T-cell (primary cell): ENCODE measurements at regions not wholly inside any gene's neighbourhood (a gene's known extent, or its start where the extent isn't known, plus 50 kb on each side); places are given as distances from the start of the nearest gene placed in this dataset.

Source experiments
- ATAC-seq, 4 experiments: fragments of 200-7000 bp in 3 of 4; fragments of 150-1000 bp in 1 of 4; cut with Tn5 transposase; replicated peaks in 1 of 4; 1 replicate in 3 of 4; 2 replicates in 1 of 4; pipeline ENCODE4 v1.10.0; 2021; ENCODE audit warnings: moderate library complexity in 3 of 4, mild to moderate bottlenecking in 2 of 4, moderate number of reproducible peaks in 1 of 4
- CTCF ChIA-PET, 2 donors: fragments of 300-600 bp; sonication (Branson Sonifier 250); formaldehyde crosslinking; loops; one replicate each; lab custom pipeline; 2022; ENCODE audit warnings: antibody characterized with exemption in 2 of 2; lab: Charles Lee
- POLR2A ChIA-PET, 2 donors: fragments of 300-600 bp; sonication (Branson Sonifier 250); formaldehyde crosslinking; loops; one replicate each; lab custom pipeline; 2022; ENCODE audit warnings: antibody characterized with exemption in 2 of 2; lab: Charles Lee
- DNase-seq, 35 experiments: peaks; one replicate each; pipeline versions ENCODE4 v3.0.0 to v3.0.0-alpha.2; 2013 to 2023
- H3K27ac ChIP-seq: one replicate; pipeline ENCODE4 v1.5.1; 2013; ENCODE audit warnings: low read length
- H3K27me3 ChIP-seq, 2 experiments: replicated peaks in 1 of 2; 1 replicate in 1 of 2; 2 replicates in 1 of 2; pipeline versions ENCODE4 v1.6.1 to v1.7.0; 2013; ENCODE audit warnings: low read length in 1 of 2, mixed read lengths in 1 of 2; ENCODE audit not compliant: control insufficient read depth in 2 of 2, insufficient read depth in 2 of 2; ENCODE audit errors: extremely low read depth in 1 of 2
- H3K36me3 ChIP-seq, 2 donors: 1 replicate in 1 of 2; 2 replicates in 1 of 2; pipeline versions ENCODE4 v1.6.1 to v1.7.0; 2013; ENCODE audit warnings: low read length in 1 of 2; ENCODE audit not compliant: control insufficient read depth in 2 of 2, insufficient read depth in 1 of 2; ENCODE audit errors: extremely low read depth in 1 of 2
- H3K4me1 ChIP-seq, 2 experiments: 1 replicate in 1 of 2; 2 replicates in 1 of 2; pipeline versions ENCODE4 v1.6.1 to v1.7.0; 2013; ENCODE audit warnings: low read length in 2 of 2, mixed read lengths in 1 of 2; ENCODE audit not compliant: insufficient read depth in 2 of 2, control insufficient read depth in 1 of 2; ENCODE audit errors: extremely low read depth in 1 of 2
- H3K4me3 ChIP-seq, 2 donors: 1 replicate in 1 of 2; 2 replicates in 1 of 2; pipeline versions ENCODE4 v1.5.1 to v1.7.0; 2013; ENCODE audit warnings: mild to moderate bottlenecking in 2 of 2, low read length in 1 of 2, moderate library complexity in 1 of 2; ENCODE audit not compliant: control insufficient read depth in 1 of 2; ENCODE audit errors: extremely low read depth in 1 of 2
- H3K9me3 ChIP-seq: 2 replicates; pipeline ENCODE4 v1.7.0; 2013
- H3K27ac Mint-ChIP-seq, 2 donors: one replicate each; pipeline ENCODE4 v1.8.0; 2020 to 2021; ENCODE audit warnings: mild to moderate bottlenecking in 2 of 2, mixed read lengths in 2 of 2
- H3K27me3 Mint-ChIP-seq, 2 donors: one replicate each; pipeline ENCODE4 v1.8.0; 2021 to 2022; ENCODE audit warnings: mixed read lengths in 2 of 2
- H3K36me3 Mint-ChIP-seq: one replicate; pipeline ENCODE4 v1.8.0; 2021; ENCODE audit warnings: mixed read lengths
- H3K4me1 Mint-ChIP-seq, 3 donors: one replicate each; pipeline ENCODE4 v1.8.0; 2020 to 2022; ENCODE audit warnings: mixed read lengths in 3 of 3, mild to moderate bottlenecking in 1 of 3
- H3K4me3 Mint-ChIP-seq, 3 donors: one replicate each; pipeline ENCODE4 v1.8.0; 2020 to 2022; ENCODE audit warnings: mild to moderate bottlenecking in 3 of 3, mixed read lengths in 3 of 3, moderate library complexity in 3 of 3
- H3K9me3 Mint-ChIP-seq, 3 donors: one replicate each; pipeline ENCODE4 v1.8.0; 2020 to 2022; ENCODE audit warnings: mixed read lengths in 3 of 3
- WGBS: methylation state at CpG from one replicate; pipeline ENCODE4 v1.1.5; 2013; ENCODE audit warnings: missing lambda C conversion rate; ENCODE audit not compliant: insufficient coverage; 5-methylcytosine and 5-hydroxymethylcytosine counted together

GRCh38 chr4:156609421-156609820 is 362.2 kb downstream of the PDGFC start:
- Mint-ChIP-seq H3K36me3 (no peaks in the 10 kb centered on the region), H3K4me1 (no peaks in the 10 kb centered on the region), H3K27me3 (no peaks in the 10 kb centered on the region), H3K9me3 (peaks cover 3 to 14% (median 7%) of the 10 kb centered on the region in 3 donors), H3K4me3 (no peak overlapping the region), H3K27ac (no peak overlapping the region)
- Histone ChIP-seq H3K36me3 (no peaks in the 10 kb centered on the region), H3K4me1 (no peaks in the 10 kb centered on the region), H3K27ac (no peak overlapping the region), H3K9me3 (no peaks in the 10 kb centered on the region), H3K27me3 (no peaks in the 10 kb centered on the region), H3K4me3 (no peak overlapping the region)
- ATAC-seq: no peak
- POLR2A ChIA-PET: no interaction called here
- 88% methylated on average over 1 of the region's 1 CpG for WGBS
- CTCF ChIA-PET: no interaction called here
- DNase-seq: no peak

GRCh38 chr4:156608651-156609050 is 362.9 kb downstream of the PDGFC start:
- WGBS: 100% methylated on average over 1 of the region's 6 CpGs
- H3K27me3 Mint-ChIP-seq: no peaks in the 10 kb centered on the region
- POLR2A ChIA-PET: no interaction called here
- H3K4me3 ChIP-seq: no peak overlapping the region
- CTCF ChIA-PET: no interaction called here
- H3K36me3 Mint-ChIP-seq: no peaks in the 10 kb centered on the region
- ATAC-seq (no peak), DNase-seq (no peak)
- no peaks in the 10 kb centered on the region for H3K27me3 ChIP-seq
- no peaks in the 10 kb centered on the region for H3K4me1 ChIP-seq
- H3K9me3 ChIP-seq: no peaks in the 10 kb centered on the region
- H3K4me3 Mint-ChIP-seq: no peak overlapping the region
- H3K9me3 Mint-ChIP-seq: peaks cover 3 to 18% (median 9%) of the 10 kb centered on the region in 3 donors
- no peaks in the 10 kb centered on the region for H3K4me1 Mint-ChIP-seq
- no peak overlapping the region for H3K27ac ChIP-seq
- no peak overlapping the region for H3K27ac Mint-ChIP-seq
- H3K36me3 ChIP-seq: no peaks in the 10 kb centered on the region

GRCh38 chr4:156607478-156607857 is 364.1 kb downstream of the PDGFC start:
- no peak overlapping the region for H3K4me3 ChIP-seq
- ChIA-PET POLR2A (no interaction called here), CTCF (no interaction called here)
- Mint-ChIP-seq H3K27ac (no peak overlapping the region), H3K27me3 (no peaks in the 10 kb centered on the region), H3K9me3 (peaks cover 3 to 22% (median 9%) of the 10 kb centered on the region in 3 donors), H3K36me3 (no peaks in the 10 kb centered on the region), H3K4me3 (no peak overlapping the region), H3K4me1 (no peaks in the 10 kb centered on the region)
- ATAC-seq (no peak), DNase-seq (no peak)
- H3K36me3 ChIP-seq: no peaks in the 10 kb centered on the region
- H3K27ac ChIP-seq: no peak overlapping the region
- H3K9me3 ChIP-seq: no peaks in the 10 kb centered on the region
- H3K4me1 ChIP-seq: no peaks in the 10 kb centered on the region
- WGBS: no CpG with 5 or more reads among the region's 1 CpG
- H3K27me3 ChIP-seq: no peaks in the 10 kb centered on the region

- Histone ChIP-seq H3K27ac (no peak overlapping the region), H3K36me3 (no peaks in the 10 kb centered on the region), H3K4me3 (no peak overlapping the region), H3K27me3 (no peaks in the 10 kb centered on the region), H3K4me1 (no peaks in the 10 kb centered on the region), H3K9me3 (no peaks in the 10 kb centered on the region)
- DNase-seq: no peak
- peaks cover 5 to 20% (median 9%) of the 10 kb centered on the region in 3 donors for H3K9me3 Mint-ChIP-seq
- no peaks in the 10 kb centered on the region for H3K4me1 Mint-ChIP-seq
- ChIA-PET POLR2A (interaction anchor here in 1 of 2 donors (0.6 kb wide), 1 partner anchor 1484 kb away, joined by 3 read pairs; no protein-coding TSS in a partner anchor), CTCF (no interaction called here)
- no peaks in the 10 kb centered on the region for H3K27me3 Mint-ChIP-seq
- H3K4me3 Mint-ChIP-seq: no peak overlapping the region
- ATAC-seq: no peak
- no peak overlapping the region for H3K27ac Mint-ChIP-seq
- 67% methylated on average over 3 of the region's 7 CpGs for WGBS
- no peaks in the 10 kb centered on the region for H3K36me3 Mint-ChIP-seq
These were observed 364.8 kb downstream of the PDGFC start for GRCh38 chr4:156606554-156607477.

GRCh38 chr4:156598138-156598681 is 373.4 kb downstream of the PDGFC start:
- Histone ChIP-seq H3K4me1 (no peaks in the 10 kb centered on the region), H3K27ac (no peak overlapping the region), H3K27me3 (no peaks in the 10 kb centered on the region), H3K4me3 (no peak overlapping the region), H3K36me3 (no peaks in the 10 kb centered on the region), H3K9me3 (no peaks in the 10 kb centered on the region)
- ChIA-PET POLR2A (no interaction called here), CTCF (no interaction called here)
- H3K36me3 Mint-ChIP-seq: no peaks in the 10 kb centered on the region
- H3K4me3 Mint-ChIP-seq: no peak overlapping the region
- peaks cover 3 to 6% (median 3%) of the 10 kb centered on the region in 3 donors for H3K9me3 Mint-ChIP-seq
- H3K4me1 Mint-ChIP-seq: no peaks in the 10 kb centered on the region
- DNase-seq (no peak), ATAC-seq (no peak)
- H3K27me3 Mint-ChIP-seq: no peaks in the 10 kb centered on the region
- H3K27ac Mint-ChIP-seq: no peak overlapping the region
- WGBS: 85% methylated on average over 4 of the region's 6 CpGs

- no peaks in the 10 kb centered on the region for H3K36me3 ChIP-seq
- no peaks in the 10 kb centered on the region for H3K4me1 ChIP-seq
- Mint-ChIP-seq H3K36me3 (no peaks in the 10 kb centered on the region), H3K27me3 (no peaks in the 10 kb centered on the region), H3K9me3 (peaks cover 1 to 6% (median 4%) of the 10 kb centered on the region in 3 donors), H3K4me3 (no peak overlapping the region), H3K4me1 (no peaks in the 10 kb centered on the region), H3K27ac (no peak overlapping the region)
- DNase-seq (no peak), ATAC-seq (no peak)
- H3K4me3 ChIP-seq: no peak overlapping the region
- POLR2A ChIA-PET: no interaction called here
- H3K27me3 ChIP-seq: no peaks in the 10 kb centered on the region
- H3K27ac ChIP-seq: no peak overlapping the region
- WGBS: 100% methylated on average over 2 of the region's 4 CpGs
- CTCF ChIA-PET: no interaction called here
- no peaks in the 10 kb centered on the region for H3K9me3 ChIP-seq
These were observed 374.8 kb downstream of the PDGFC start for GRCh38 chr4:156596706-156597329.
